Chondrocyte (in vitro differentiated cells): ENCODE measurements at regions not wholly inside any gene's neighbourhood (a gene's known extent, or its start where the extent isn't known, plus 50 kb on each side); places are given as distances from the start of the nearest gene placed in this dataset.
"Not testable (repeated sequence)": the region's sequence is repeated elsewhere in the genome, so short reads cannot be mapped to it uniquely, and the experiment has no call there.

Experiments used
- DNase-seq: peaks from one replicate; pipeline ENCODE4 v3.0.0; 2021; ENCODE audit warnings: mixed read lengths, low spot score
- H3K27ac Mint-ChIP-seq: one replicate; pipeline ENCODE4 v1.8.0; 2021; ENCODE audit warnings: mild to moderate bottlenecking, moderate library complexity, mixed read lengths; ENCODE audit not compliant: unreplicated experiment
- H3K27me3 Mint-ChIP-seq: 2 replicates; pipeline ENCODE4 v1.8.0; 2021; ENCODE audit warnings: low read depth, mixed read lengths
- H3K36me3 Mint-ChIP-seq: 2 replicates; pipeline ENCODE4 v1.8.0; 2021; ENCODE audit warnings: low read depth, mixed read lengths
- H3K4me1 Mint-ChIP-seq: 2 replicates; pipeline ENCODE4 v1.8.0; 2021; ENCODE audit warnings: low read depth, mild to moderate bottlenecking, mixed read lengths
- H3K4me3 Mint-ChIP-seq: one replicate; pipeline ENCODE4 v1.8.0; 2021; ENCODE audit warnings: mild to moderate bottlenecking, moderate library complexity, mixed read lengths; ENCODE audit not compliant: unreplicated experiment
- H3K9me3 Mint-ChIP-seq: 2 replicates; pipeline ENCODE4 v1.8.0; 2021; ENCODE audit warnings: low read depth, mixed read lengths
- TF ChIP-seq, protein P1 (sequence below): fragments of 200-600 bp; sonication (generic); IDR thresholded peaks from 2 replicates; pipeline ENCODE4 v1.5.0; 2021; ENCODE audit warnings: antibody characterized with exemption, mild to moderate bottlenecking, moderate library complexity

DNA sequence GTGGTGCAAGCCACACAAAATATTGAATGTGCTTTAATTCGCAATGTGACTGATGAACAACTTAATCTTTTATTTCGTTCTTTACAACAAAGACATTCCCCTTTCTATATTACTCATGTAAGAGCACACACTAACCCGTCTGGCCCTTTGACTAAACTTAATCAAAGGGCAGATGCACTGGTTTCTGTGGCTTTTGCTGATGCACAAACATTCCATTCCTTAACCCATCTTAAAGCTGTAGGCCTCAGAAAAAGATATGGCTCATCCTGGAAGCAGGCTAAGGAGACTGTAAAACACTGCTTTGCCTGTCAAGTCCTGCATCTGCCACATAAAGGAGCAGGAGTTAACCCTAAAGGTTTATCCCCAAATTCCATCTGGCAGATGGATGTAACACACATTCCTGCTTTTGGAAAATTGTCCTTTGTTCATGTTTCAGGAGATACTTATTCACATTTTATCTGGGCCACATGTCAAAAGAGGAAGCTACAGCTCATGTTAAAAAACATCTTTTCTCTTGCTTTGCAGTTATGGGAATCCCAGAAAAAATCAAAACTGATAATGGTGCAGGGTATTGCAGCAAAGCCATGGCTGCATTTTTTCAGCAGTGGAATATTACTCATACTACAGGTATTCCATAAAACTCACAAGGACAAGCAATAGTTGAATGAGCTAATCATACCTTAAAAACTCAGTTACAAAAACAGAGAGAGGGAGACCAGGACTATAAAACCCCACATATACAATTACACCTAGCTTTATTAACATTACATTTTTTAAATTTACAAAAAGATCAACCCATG, 137.2 kb downstream of the AHSP start:
- DNase-seq, result no peak
- Mint-ChIP-seq H3K36me3 (no peaks in the 10 kb centered on the region), H3K9me3 (peaks cover 35% of the 10 kb centered on the region), H3K4me3 (no peak overlapping the region), H3K27ac (no peak overlapping the region), H3K27me3 (peaks cover 5% of the 10 kb centered on the region), H3K4me1 (no peaks in the 10 kb centered on the region)
- TF ChIP-seq, protein P1, sequence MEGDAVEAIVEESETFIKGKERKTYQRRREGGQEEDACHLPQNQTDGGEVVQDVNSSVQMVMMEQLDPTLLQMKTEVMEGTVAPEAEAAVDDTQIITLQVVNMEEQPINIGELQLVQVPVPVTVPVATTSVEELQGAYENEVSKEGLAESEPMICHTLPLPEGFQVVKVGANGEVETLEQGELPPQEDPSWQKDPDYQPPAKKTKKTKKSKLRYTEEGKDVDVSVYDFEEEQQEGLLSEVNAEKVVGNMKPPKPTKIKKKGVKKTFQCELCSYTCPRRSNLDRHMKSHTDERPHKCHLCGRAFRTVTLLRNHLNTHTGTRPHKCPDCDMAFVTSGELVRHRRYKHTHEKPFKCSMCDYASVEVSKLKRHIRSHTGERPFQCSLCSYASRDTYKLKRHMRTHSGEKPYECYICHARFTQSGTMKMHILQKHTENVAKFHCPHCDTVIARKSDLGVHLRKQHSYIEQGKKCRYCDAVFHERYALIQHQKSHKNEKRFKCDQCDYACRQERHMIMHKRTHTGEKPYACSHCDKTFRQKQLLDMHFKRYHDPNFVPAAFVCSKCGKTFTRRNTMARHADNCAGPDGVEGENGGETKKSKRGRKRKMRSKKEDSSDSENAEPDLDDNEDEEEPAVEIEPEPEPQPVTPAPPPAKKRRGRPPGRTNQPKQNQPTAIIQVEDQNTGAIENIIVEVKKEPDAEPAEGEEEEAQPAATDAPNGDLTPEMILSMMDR, result no peak

DNA sequence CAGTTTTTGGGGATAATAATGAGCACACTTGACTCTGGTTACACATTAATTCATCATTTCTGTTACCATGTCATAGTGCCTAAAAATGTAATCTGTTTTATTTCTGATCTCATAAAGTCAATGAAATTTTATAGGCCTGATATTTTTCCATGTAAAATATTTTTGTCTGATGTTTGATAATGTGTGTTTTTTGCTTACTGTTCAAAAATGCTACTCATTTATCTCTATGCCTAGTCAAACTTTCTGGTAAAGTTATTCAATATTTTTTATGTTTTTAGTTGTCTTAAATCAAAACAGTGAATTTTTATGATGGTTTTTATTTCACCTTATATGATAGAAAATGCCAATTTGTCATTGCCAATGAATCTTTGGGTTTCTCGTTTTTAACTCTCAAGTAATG, 147.0 kb downstream of the AHSP start:
- TF ChIP-seq, protein P1, result no peak
- DNase-seq, result no peak
- Mint-ChIP-seq H3K27ac (no peak overlapping the region), H3K27me3 (no peaks in the 10 kb centered on the region), H3K4me3 (no peak overlapping the region), H3K9me3 (peaks cover 20% of the 10 kb centered on the region), H3K36me3 (no peaks in the 10 kb centered on the region), H3K4me1 (no peaks in the 10 kb centered on the region)

DNA sequence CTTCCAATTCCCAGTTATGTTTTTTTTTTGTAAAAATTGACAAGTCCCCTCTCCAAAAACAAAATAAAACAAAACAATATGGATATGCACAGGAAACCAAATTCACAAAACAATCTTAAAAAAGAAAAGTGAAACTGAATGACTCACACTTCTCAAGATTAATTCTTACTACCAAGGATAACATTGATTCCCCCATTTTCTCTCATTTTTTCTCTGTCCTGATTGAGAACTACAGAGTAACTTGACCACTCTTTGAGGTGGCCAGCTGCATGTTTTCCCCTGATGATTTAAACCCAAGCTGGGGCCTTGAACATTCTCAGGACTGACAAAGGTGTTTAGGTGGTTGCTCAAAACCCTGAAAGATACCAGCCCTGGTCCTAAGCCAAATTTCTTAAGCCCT, 149.0 kb downstream of the AHSP start:
- Mint-ChIP-seq H3K4me3 (no peak overlapping the region), H3K4me1 (no peaks in the 10 kb centered on the region), H3K27ac (no peak overlapping the region), H3K27me3 (peaks cover 7% of the 10 kb centered on the region), H3K9me3 (peaks cover 3% of the 10 kb centered on the region), H3K36me3 (no peaks in the 10 kb centered on the region)
- TF ChIP-seq, protein P1, result no peak
- no peak for DNase-seq

DNA sequence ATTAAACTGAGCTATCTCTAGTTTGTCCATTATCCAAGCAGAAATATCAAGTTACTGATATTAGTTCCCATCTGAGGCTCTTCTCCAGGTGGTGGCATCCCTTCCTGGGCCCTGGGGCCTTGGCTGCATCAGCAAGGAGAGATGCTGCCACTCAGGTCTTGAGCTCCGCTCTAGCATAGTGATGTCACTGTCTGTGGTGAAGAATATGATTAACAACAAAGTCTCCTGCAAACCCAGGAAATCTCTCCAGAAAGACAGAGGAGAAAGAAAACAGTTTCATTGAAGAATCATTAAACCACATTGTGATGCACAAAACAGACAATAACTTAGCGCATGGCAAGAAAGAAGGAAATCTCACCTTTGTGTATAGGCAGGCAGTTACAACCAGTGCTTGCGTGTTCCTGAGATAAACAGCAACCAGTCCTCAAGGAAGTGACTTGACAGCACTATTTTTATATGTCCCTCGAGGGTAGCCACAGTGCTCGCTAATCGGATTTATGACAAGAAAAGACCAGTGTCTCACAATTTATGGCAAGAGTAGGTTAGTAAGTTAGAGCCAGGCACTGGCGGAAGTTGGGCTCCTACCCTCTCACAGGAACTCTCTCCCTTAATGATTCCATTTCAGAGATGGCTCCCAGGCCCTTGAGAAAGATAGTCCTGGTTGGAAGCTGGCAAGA, 151.1 kb downstream of the AHSP start:
- Mint-ChIP-seq H3K9me3 (peaks cover 3% of the 10 kb centered on the region), H3K4me1 (no peaks in the 10 kb centered on the region), H3K27ac (no peak overlapping the region), H3K4me3 (no peak overlapping the region), H3K27me3 (peaks cover 8% of the 10 kb centered on the region), H3K36me3 (no peaks in the 10 kb centered on the region)
- DNase-seq, result no peak
- TF ChIP-seq, protein P1, result no peak

DNA sequence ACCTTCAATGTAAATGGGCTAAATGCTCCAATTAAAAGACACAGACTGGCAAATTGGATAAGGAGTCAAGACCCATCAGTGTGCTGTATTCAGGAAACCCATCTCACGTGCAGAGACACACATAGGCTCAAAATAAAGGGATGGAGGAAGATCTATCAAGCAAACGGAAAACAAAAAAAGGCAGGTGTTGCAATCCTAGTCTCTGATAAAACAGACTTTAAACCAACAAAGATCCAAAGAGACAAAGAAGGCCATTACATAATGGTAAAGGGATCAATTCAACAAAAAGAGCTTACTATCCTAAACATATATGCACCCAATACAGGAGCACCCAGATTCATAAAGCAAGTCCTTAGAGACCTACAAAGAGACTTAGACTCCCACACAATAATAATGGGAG, 161.6 kb downstream of the AHSP start:
- DNase-seq, H3K27me3 Mint-ChIP-seq, H3K9me3 Mint-ChIP-seq, H3K27ac Mint-ChIP-seq, H3K4me1 Mint-ChIP-seq, H3K4me3 Mint-ChIP-seq, H3K36me3 Mint-ChIP-seq: not testable (repeated sequence)

DNA sequence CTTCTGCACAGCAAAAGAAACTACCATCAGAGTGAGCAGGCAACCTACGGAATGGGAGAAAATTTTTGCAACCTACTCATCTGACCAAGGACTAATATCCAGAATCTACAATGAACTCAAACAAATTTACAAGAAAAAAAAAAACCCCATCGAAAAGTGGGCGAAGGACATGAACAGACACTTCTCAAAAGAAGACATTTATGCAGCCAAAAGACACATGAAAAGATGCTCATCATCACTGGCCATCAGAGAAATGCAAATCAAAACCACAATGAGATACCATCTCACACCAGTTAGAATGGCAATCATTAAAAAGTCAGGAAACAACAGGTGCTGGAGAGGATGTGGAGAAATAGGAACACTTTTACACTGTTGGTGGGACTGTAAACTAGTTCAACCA, 164.6 kb downstream of the AHSP start:
- not testable (repeated sequence) for H3K9me3 Mint-ChIP-seq, H3K4me1 Mint-ChIP-seq, H3K4me3 Mint-ChIP-seq, H3K27ac Mint-ChIP-seq, DNase-seq, H3K36me3 Mint-ChIP-seq
- H3K27me3 Mint-ChIP-seq, result peaks cover 11% of the 10 kb centered on the region
